ENCODE measurements at regions not wholly inside any gene's neighbourhood (a gene's known extent, or its start where the extent isn't known, plus 50 kb on each side); places are given as distances from the start of the nearest gene placed in this dataset.

GRCh38 chr18:51726614-51727013 is 529.1 kb upstream of the MEX3C start:
- DNase-seq (ENCODE audit: low spot score), result no peak

GRCh38 chr18:51727780-51728179 is 530.3 kb upstream of the MEX3C start:
- DNase-seq (ENCODE audit: low spot score), result no peak

GRCh38 chr18:51731070-51731469 is 533.6 kb upstream of the MEX3C start:
- no peak for DNase-seq (ENCODE audit: low spot score)

- DNase-seq (ENCODE audit: low spot score), result no peak
Observed at GRCh38 chr18:51734576-51734975, 537.1 kb upstream of the MEX3C start.

GRCh38 chr18:51739044-51739666 is 541.7 kb upstream of the MEX3C start:
- no peak for DNase-seq (ENCODE audit: low spot score)

GRCh38 chr18:51751901-51752300 is 554.4 kb upstream of the MEX3C start:
- DNase-seq (ENCODE audit: low spot score), result no peak

GRCh38 chr18:51753365-51754057 is 556.0 kb upstream of the MEX3C start:
- DNase-seq (ENCODE audit: low spot score), result no peak

- no peak for DNase-seq (ENCODE audit: low spot score)
Observed at GRCh38 chr18:51754566-51754965, 557.1 kb upstream of the MEX3C start.

GRCh38 chr18:51757255-51757924 is 559.9 kb upstream of the MEX3C start:
- no peak for DNase-seq (ENCODE audit: low spot score)

GRCh38 chr18:51762373-51762772 is 564.9 kb upstream of the MEX3C start:
- no peak for DNase-seq (ENCODE audit: low spot score)

GRCh38 chr18:51765606-51766360 is 568.3 kb upstream of the MEX3C start:
- DNase-seq (ENCODE audit: low spot score), result no peak

GRCh38 chr18:51767293-51767692 is 569.8 kb upstream of the MEX3C start:
- no peak for DNase-seq (ENCODE audit: low spot score)

GRCh38 chr18:51778115-51778514 is 561.9 kb upstream of the DCC start:
- DNase-seq (ENCODE audit: low spot score), result no peak

GRCh38 chr18:51789871-51790270 is 550.1 kb upstream of the DCC start:
- DNase-seq (ENCODE audit: low spot score), result no peak

GRCh38 chr18:51801514-51801913 is 538.5 kb upstream of the DCC start:
- DNase-seq (ENCODE audit: low spot score), result no peak

- no peak for DNase-seq (ENCODE audit: low spot score)
Observed at GRCh38 chr18:51802569-51803428, 537.2 kb upstream of the DCC start.

GRCh38 chr18:51807336-51807735 is 532.7 kb upstream of the DCC start:
- DNase-seq (ENCODE audit: low spot score), result no peak

GRCh38 chr18:51811883-51812282 is 528.1 kb upstream of the DCC start:
- no peak for DNase-seq (ENCODE audit: low spot score)

- no peak for DNase-seq (ENCODE audit: low spot score)
Observed at GRCh38 chr18:51813740-51814139, 526.3 kb upstream of the DCC start.

GRCh38 chr18:51821610-51822009 is 518.4 kb upstream of the DCC start:
- DNase-seq (ENCODE audit: low spot score), result no peak

- no peak for DNase-seq (ENCODE audit: low spot score)
Observed at GRCh38 chr18:51824746-51825145, 515.3 kb upstream of the DCC start.

- no peak for DNase-seq (ENCODE audit: low spot score)
Observed at GRCh38 chr18:51833850-51834249, 506.1 kb upstream of the DCC start.
